PC-9 (cell line): ENCODE measurements at regions not wholly inside any gene's neighbourhood (a gene's known extent, or its start where the extent isn't known, plus 50 kb on each side); places are given as distances from the start of the nearest gene placed in this dataset.

Source experiments
- EZH2 ChIP-seq: fragments of 200-600 bp; sonication (generic); IDR thresholded peaks from 2 replicates; pipeline ENCODE4 v1.8.0; 2017; ENCODE audit warnings: antibody characterized with exemption, low read depth
- TF ChIP-seq, protein P1 (sequence below): fragments of 200-600 bp; sonication (generic); conservative IDR thresholded peaks from 2 replicates; pipeline ENCODE4 v1.6.1; 2017; ENCODE audit warnings: mixed run types, antibody characterized with exemption, mild to moderate bottlenecking, moderate library complexity

DNA sequence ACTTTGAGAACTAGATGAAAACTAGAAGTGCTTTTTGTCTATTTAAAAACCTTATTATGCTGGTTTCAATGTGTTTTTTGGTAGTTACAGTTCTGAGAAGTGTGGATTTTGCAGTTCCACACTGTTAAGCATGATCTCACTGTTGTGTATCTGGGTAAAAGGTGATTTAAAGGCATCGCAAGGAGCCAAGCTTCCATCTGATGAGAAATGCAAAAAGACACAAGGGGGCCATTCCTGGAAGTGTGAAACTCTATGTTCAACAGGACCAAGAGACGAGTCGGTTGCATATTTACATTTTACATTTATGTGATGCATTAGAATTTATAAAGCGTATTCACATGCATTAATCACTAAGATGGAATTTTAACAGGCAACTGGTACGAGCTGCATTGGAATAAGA lies 490.8 kb downstream of the NPIPA7 start:
- TF ChIP-seq, protein P1, sequence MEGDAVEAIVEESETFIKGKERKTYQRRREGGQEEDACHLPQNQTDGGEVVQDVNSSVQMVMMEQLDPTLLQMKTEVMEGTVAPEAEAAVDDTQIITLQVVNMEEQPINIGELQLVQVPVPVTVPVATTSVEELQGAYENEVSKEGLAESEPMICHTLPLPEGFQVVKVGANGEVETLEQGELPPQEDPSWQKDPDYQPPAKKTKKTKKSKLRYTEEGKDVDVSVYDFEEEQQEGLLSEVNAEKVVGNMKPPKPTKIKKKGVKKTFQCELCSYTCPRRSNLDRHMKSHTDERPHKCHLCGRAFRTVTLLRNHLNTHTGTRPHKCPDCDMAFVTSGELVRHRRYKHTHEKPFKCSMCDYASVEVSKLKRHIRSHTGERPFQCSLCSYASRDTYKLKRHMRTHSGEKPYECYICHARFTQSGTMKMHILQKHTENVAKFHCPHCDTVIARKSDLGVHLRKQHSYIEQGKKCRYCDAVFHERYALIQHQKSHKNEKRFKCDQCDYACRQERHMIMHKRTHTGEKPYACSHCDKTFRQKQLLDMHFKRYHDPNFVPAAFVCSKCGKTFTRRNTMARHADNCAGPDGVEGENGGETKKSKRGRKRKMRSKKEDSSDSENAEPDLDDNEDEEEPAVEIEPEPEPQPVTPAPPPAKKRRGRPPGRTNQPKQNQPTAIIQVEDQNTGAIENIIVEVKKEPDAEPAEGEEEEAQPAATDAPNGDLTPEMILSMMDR = no peak
- TF ChIP-seq EZH2 = no peak
